ENCODE measurements at regions not wholly inside any gene's neighbourhood (a gene's known extent, or its start where the extent isn't known, plus 50 kb on each side); places are given as distances from the start of the nearest gene placed in this dataset.
A peak's percentile ranks its signal among the peaks of the same experiment; 100 is the strongest.

DNA sequence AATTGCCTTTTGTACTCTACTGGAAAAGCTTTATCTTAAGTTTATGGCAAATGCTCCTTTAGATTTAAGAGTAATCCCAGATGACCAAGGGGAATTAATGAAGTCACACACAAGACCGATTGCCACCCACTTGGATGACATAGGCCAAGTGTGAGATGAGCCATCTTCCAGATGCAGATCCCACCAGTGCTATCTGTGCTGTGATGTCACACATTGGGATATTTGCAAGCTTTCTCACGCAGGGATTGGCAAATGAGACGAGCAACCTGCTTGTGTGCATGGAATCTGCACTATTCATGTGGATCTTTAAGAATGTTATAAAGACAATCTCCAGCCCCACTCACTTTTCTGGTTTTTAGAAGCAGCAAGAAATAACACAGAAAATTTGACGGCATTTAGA lies 602.1 kb upstream of the TMEM132C start:
- DNase-seq (no peak), ATAC-seq (no peak)
- intact Hi-C loops (cut with micrococcal nuclease), result no loop called here

DNA sequence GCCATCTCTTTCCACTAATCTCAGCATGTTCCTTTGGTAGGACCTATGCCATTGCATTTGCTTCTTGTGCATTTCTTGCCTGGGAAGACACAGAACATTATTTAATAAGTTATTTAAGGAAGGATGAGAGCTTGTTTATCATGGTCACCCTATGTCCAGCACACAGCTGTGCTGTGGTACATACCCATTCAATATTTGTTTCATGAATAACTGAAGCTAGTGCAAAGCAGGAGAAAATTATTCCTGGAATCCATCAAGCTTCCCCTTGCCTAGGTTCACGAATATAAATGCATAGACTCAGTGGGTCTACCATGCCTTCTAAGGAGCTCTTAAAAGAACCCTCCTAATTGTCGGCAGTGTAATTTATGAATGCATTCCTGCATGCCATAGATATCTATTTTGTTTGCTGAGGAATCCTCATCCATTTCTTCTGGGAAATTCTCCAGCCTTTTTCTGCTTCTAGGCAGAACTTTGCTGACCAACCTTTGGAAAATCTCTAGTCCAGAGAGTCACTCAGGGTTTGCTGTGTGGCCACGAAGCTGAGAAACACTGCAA lies 599.8 kb upstream of the TMEM132C start:
- intact Hi-C loops (cut with micrococcal nuclease), result no loop called here
- ATAC-seq (no peak), DNase-seq (no peak)

DNA sequence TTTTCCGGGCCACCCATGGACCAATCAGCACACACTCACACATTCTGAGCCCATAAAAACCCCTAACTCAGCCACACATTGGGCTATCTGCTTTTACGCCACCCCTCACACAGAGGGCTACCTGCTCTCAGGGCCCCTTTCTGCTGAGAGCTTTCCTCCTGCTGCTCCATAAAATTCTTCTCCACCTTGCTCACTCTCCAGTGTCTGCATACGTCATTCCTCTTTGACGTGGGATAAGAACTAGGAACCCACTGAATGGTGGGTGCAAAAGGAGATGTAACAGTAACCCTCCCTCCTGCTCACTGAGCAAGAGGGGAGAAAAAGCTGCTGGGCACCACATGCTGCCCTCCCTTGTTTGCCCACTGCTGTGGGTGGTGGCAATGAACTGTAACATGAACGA lies 596.7 kb upstream of the TMEM132C start:
- no peak for ATAC-seq
- intact Hi-C loops (cut with micrococcal nuclease), result no loop called here

DNA sequence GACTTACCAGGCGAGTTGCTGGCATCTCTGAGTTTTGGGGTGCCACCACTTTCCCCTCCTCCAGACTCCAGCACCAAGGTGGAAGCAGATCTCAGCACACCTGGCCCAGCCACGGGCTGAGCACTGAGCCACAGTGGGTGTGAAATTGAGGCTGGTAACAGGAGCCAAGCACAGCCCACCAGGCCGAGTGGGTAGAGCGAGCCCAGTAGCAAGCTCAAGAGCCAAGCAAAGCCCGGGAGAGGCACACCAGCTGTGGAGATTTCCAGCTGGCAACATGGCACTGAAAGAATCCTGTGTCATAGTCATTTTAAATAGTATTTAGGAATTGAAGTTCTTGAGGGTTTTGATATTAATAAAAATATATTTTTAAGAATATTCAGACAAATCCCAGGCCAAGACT lies 596.2 kb upstream of the TMEM132C start:
- ATAC-seq, result no peak
- intact Hi-C loops (cut with micrococcal nuclease), result no loop called here
- no peak for DNase-seq

More for the DNA sequence above, 596.7 kb upstream of the TMEM132C start:
- DNase-seq, result no peak

DNA sequence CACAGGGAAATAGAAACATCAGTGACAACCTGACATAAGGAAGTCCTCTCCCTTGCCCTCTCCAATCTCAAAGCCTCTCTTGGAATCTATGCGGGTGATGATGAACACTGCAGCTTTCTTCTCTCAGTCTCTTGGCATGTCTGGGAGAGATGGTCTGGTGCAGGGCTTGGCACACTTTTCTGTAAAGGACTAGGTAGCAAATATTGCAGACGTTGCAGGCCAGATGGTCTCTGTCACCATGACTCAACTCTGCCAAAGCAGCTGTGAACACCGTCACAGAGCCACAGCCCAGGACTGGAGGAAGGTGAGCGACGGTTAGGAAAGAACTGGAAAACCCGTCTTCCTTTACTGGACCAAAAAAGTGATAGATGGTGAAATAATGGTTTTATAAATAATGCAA lies 591.0 kb upstream of the TMEM132C start:
- intact Hi-C loops (cut with micrococcal nuclease), result no loop called here
- no peak for DNase-seq
- no peak for ATAC-seq

DNA sequence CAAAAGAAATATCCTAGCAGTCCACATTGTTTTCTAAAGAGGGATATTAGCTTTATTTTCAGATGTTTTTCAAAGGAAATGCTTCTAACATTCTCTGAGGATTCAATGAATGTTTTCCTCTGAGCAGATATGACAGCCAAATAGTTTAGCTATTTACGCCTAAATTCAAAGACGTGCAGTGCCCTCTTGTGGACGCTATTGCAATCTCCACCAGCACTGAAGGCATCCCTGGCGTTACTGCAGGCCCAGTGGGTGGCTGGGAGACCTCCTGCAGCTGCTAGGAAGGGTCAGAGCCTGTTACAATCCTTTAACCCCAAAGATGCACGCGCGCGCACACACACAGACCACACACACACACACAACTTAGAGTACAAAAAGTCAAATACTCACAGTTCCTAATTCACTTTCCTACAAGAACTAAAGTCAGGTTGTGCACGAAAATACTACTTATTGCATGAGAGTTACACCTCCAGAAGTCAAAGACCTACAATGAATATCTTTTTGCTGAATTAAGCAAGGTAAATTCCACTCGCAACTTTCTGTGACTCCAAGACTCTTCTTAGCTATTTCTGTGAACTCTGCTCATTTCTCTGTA lies 589.3 kb upstream of the TMEM132C start:
- intact Hi-C loops (cut with micrococcal nuclease), result no loop called here
- DNase-seq, result peak; percentile 64

DNA sequence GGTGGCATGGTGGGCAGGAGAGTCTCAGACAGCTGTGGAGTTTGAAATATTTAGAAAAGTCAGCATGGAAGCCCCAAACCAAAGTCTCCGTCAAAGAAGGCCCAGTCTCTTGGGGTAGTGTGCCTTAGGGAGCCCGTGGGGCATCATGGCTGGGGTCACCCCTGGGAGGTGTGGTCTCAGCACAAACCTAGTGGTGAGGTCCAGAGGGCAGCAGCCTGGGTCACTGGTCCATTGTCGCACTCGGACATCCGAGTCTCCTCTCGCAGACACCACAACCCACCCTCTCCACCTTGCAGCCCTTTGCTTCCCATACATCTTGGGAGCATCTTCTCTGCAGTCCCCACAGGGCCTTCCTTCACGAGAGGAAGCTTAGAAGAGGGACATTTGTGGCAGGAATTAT lies 588.0 kb upstream of the TMEM132C start:
- DNase-seq, result no peak
- intact Hi-C loops (cut with micrococcal nuclease), result no loop called here
- no peak for ATAC-seq

More for the DNA sequence above, 589.3 kb upstream of the TMEM132C start:
- peak; percentile 68 for ATAC-seq

DNA sequence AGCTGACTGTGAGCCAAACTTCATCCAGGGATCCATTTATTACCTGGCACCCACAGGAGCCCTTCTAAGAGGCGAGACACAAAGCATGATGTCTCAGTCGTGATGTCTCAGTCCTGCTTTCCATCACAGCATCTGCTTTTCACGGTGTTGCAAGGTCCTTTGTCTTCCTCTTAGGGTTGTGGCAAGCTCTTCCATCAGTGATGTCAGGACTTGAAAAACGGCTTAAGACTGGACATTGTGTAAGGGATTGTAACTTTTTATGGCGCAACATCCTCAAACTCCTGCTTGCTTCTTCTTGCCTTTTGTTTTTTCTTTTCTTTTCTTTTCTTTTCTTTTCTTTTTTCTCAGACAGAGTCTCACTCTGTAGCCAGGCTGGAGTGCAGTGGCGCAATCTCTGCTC lies 586.5 kb upstream of the TMEM132C start:
- DNase-seq, result no peak
- no peak for ATAC-seq
- intact Hi-C loops (cut with micrococcal nuclease), result no loop called here

DNA sequence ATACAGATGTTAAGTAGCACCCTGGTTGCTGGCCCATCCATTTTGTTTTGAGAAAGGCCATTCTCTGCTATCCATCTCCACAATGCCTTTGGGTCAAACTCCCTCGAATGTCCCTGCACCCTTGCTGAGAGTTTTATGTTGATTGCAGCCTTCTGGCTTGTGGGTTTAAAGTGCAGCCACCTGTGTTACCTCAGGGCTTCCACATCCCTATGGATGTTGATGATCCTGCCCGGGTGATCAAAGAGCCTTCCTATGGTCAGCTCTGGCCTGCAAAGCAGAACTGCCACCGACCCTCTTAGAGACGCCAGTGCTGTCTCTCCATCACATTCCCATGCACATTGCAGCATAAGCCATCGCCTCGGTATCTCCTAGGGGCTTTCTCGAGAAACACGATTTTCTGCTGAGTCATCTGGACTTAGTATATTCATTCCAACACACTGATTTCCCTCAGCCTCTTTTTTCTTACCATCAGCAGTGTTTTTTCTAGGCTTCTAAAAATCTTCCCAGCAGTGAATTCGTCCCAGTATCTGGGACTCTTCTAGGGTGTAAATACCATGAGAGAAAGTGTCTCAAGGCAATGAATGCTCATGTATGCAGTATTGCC lies 585.7 kb upstream of the TMEM132C start:
- no peak for ATAC-seq
- intact Hi-C loops (cut with micrococcal nuclease), result no loop called here

DNA sequence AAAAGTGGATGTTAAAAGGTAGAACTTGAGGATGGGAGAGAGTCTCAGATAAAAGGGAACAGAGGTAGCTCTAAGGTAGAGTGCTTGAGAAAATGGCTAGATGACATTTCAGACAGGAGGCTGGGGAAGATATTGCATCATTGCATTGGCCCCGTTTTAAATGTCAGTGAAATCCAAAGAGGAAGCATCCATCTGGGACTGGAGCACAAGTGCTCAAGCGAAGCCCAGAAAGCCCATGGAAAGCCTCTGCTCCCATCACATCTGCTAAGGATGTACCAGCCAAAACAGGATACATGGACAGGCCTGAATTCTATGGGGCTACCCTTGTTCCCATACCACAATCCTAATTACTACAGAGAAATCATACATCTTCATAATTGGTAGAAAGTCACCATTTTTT lies 581.5 kb upstream of the TMEM132C start:
- DNase-seq, result no peak
- intact Hi-C loops (cut with micrococcal nuclease), result no loop called here
- ATAC-seq, result no peak

More for the DNA sequence above, 585.7 kb upstream of the TMEM132C start:
- DNase-seq, result no peak

DNA sequence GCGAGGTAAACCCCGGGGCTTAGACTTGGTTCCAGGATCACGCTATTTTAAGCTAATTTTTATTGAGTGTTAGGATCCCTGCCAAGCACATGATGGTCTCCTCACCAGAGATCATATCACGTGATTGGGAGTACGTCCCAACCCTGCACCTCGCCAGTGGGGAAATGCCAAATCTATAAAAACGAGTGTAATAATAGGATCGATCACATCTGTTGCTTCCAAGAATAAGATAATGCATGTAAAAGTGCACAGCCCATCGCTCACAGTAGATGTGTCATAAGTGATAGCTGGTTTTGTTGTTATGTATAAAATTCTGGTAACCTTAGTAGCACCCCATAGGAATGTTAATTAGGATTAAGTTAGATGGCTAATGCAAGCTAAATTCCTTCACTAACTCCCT lies 581.0 kb upstream of the TMEM132C start:
- no peak for DNase-seq
- intact Hi-C loops (cut with micrococcal nuclease), result no loop called here

DNA sequence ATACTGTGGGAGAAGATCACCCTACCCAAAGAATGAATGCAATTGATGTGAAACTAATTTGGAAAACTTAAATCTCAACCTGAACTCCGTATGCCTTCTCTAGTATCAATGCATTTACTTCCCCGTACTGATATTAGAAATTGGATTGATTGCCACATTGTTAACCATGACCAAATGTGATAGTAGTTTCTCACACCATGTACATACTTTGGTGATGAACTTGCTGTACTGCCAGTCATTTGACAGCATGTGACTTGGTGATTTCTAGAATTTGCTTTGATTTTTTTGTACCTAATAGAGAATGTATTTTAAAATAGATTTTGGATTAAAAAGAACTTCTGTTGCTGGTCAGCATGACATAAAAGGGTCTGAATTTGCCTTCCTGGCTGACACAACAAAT lies 579.8 kb upstream of the TMEM132C start:
- intact Hi-C loops (cut with micrococcal nuclease), result no loop called here
- ATAC-seq (no peak), DNase-seq (no peak)

More for the DNA sequence above, 581.0 kb upstream of the TMEM132C start:
- no peak for ATAC-seq

DNA sequence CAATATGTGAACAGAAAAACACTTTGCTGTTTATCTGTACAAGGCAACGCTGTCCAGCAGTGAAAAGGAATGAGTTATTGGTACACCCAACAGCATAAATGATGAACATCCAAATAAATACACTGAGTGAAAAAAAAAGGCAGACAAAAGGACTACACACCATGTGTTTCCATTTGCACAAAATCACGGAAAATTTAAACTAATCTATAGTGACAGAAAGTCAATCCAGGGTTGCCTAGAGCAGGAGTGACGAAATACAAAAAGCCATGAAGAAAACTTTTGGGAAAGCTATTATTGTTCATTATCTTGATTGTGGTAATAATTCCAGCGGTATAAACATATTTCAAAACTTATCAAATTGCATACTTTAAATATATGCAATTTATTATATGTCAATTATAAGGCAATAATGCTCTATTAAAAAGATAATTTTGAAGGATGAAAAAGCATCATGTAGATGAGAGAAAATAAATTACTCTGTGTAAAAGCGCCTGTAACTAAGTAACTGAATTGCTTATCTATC lies 578.0 kb upstream of the TMEM132C start:
- DNase-seq (no peak), ATAC-seq (no peak)
- intact Hi-C loops (cut with micrococcal nuclease), result no loop called here

DNA sequence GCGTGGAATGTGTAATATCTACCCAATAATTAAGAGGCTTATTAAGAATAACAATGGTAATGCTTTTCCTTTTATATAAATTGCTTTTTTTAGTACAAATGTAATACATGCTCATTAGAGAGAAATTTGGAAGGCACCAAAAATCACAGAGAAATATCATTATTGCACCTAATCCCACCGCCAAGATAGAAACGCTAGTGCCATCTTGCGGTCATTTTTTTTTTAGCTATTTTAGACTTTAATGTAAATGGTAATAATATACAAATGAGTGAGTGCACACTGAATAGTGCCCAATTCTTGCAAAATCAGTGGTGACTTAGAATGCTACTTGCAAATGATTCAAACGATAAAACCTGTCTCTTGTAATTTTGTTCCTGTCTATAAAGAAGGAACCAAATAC lies 576.8 kb upstream of the TMEM132C start:
- no peak for ATAC-seq
- DNase-seq, result no peak
- intact Hi-C loops (cut with micrococcal nuclease), result no loop called here

DNA sequence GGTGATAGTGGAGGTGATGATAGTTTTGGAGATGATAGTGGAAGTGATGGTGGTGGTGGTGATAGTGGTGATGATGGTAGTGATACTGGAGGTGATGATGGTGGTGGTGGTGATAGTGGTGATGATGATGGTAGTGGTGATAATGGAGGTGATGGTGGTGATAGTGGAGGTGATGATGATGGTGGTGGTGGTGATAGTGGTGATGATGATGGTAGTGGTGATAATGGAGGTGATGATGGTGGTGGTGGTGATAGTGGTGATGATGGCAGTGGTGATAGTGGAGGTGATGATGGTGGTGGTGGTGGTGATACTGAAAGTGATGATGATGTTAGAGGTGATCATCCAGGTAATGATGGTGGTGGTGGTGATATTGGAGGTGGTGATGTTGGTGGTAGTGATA lies 570.0 kb upstream of the TMEM132C start:
- DNase-seq (no peak), ATAC-seq (no peak)
- intact Hi-C loops (cut with micrococcal nuclease), result no loop called here

DNA sequence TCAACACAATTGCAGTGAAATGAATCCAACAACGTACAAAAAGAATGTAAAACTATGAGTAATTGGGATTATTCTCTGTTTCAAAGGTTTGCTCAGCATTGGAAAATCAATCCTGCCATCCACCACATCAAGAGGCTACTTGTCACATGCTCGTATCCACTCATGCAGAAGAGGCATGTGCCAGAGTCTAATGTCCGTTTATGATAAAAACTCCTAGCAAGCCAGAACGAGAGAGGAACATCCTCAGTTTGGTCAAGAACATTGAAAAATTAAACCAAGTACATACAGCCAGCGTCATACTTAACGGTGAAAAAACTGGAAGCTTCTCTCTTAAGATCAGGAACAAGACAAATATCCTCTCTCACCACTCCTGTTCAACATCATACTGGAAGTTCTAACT lies 563.9 kb upstream of the TMEM132C start:
- ATAC-seq (no peak), DNase-seq (no peak)
- intact Hi-C loops (cut with micrococcal nuclease), result no loop called here

DNA sequence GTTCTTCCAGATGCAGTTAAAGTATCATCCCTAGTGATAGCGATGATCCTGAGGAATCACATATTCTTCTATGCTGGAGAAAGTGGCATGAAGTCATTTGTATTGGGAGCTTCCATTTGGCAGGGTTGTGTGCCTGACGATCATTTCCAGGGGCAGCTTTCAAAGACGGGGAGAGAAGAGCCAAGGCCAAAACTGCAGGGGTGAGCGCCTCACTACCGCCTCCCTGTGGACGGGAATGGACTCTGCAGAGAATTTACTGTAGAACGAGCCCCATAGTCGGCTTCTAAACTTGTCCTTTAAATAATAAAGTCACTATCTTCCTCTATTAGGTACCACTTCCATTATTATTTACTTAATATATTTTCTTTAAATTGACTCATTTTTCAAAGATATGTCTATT lies 555.9 kb upstream of the TMEM132C start:
- DNase-seq (no peak), ATAC-seq (no peak)
- intact Hi-C loops (cut with micrococcal nuclease), result no loop called here

DNA sequence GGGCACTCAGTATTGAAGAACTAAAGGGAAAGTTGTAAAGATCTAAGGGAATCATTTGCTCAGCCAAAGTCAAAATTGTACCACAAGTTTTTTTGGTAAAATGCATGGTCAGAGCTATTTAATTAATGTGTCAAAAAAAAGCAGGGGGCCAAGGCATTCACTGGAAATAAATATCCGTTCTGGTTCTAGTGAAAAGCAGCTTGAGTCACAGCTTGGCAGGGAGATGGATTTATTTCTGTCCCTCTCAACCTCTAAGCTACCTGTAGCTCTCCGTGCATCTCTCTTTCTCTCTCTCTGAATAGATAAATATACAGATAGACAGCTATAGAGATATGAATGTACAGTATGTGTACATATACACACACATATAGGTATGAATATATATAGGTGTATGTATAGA lies 554.4 kb upstream of the TMEM132C start:
- no peak for DNase-seq
- no peak for ATAC-seq
- intact Hi-C loops (cut with micrococcal nuclease), result no loop called here

DNA sequence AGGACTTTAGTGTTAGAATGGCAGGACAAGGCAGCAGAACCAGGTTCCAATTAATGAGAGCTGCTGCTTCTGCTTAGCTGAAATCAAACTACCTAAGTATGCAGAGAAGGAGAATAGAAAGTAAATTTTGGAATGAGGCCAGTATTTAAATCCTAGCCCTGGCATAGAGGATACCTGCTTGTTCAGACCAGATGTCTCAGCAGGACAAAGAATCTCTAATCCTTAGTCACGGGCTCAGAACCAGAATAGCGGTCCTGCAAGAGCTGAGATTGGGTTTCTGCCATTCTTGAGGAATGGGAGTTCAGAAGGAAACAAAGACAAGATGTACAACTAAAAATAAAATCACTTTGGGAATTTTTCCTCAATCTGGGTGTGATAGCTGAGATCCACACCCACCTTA lies 550.8 kb upstream of the TMEM132C start:
- ATAC-seq, result no peak
- no peak for DNase-seq
- intact Hi-C loops (cut with micrococcal nuclease), result no loop called here

DNA sequence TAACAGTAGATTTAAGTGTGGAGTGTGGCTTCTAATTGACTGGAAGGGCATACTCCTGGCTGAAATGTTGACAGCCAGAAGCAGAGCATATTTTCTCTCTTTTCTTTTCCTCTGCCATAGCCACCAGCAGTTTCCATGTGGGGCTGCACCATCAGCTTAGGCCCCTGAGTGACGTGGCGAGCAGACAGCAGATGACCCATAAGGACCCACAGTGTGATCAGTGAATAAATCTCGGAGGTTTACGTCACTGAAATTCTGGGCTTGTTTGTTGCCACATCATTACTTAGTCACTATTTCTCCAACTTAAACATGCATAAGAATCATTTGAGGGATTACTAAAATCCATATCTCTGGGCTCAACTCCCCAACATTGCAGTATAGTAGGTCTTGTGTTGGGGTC lies 549.7 kb upstream of the TMEM132C start:
- intact Hi-C loops (cut with micrococcal nuclease), result no loop called here
- ATAC-seq, result no peak

DNA sequence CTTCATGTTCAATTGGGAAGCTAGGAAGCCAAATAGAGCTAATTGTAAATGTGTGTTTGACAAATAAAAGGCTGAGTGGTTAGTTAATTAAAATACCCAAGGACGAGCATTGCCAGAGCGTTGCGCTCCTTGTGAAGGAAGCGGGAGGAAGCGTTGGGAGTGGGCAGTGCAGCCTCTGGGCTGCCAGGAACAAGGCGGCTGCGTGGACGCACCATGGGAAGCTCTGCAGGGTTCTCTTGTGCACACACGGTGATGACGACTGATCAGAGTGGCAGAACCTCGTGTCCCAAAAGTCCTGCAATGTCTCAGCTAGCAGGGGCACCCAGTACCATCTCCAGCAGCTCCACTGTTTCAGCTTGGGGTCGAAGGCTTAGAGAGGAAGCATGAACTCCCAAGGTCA lies 546.6 kb upstream of the TMEM132C start:
- ATAC-seq (no peak), DNase-seq (no peak)
- intact Hi-C loops (cut with micrococcal nuclease), result no loop called here

More for the DNA sequence above, 549.7 kb upstream of the TMEM132C start:
- DNase-seq, result no peak
